ENCODE measurements at regions not wholly inside any gene's neighbourhood (a gene's known extent, or its start where the extent isn't known, plus 50 kb on each side); places are given as distances from the start of the nearest gene placed in this dataset.

- TF ChIP-seq EZH2 (IDR thresholded peaks at IDR 0.05): no peak
- no peak for TF ChIP-seq POLR2AphosphoS5 (IDR thresholded peaks at IDR 0.05; ENCODE audit: borderline replicate concordance, low read depth, low read length)
Measured at GRCh38 chr2:198654646-198655045, 803.1 kb downstream of the SATB2 start.
